LNCAP (cell line): ENCODE measurements at regions not wholly inside any gene's neighbourhood (a gene's known extent, or its start where the extent isn't known, plus 50 kb on each side); places are given as distances from the start of the nearest gene placed in this dataset.

Source experiments
- CTCF ChIP-seq: fragments of 450-650 bp; IDR thresholded peaks from 2 replicates; pipeline ENCODE4 v1.5.1; 2017; ENCODE audit warnings: mild to moderate bottlenecking

GRCh38 chrX:115958687-115959359 lies 211.7 kb upstream of the AGTR2 start:
- TF ChIP-seq CTCF, result no peak; the same call in 1 of the 2 replicates

- no peak for TF ChIP-seq CTCF
These were observed 210.0 kb upstream of the AGTR2 start for GRCh38 chrX:115960440-115961084.

- TF ChIP-seq CTCF, result no peak
These were observed 203.6 kb upstream of the AGTR2 start for GRCh38 chrX:115966920-115967319.

- no peak for TF ChIP-seq CTCF
These were observed 201.9 kb upstream of the AGTR2 start for GRCh38 chrX:115968436-115969252.

GRCh38 chrX:115970718-115971117 lies 199.8 kb upstream of the AGTR2 start:
- TF ChIP-seq CTCF, result no peak

GRCh38 chrX:115972717-115973116 lies 197.8 kb upstream of the AGTR2 start:
- no peak for TF ChIP-seq CTCF

GRCh38 chrX:115978068-115978467 lies 192.5 kb upstream of the AGTR2 start:
- no peak for TF ChIP-seq CTCF
